ENCODE measurements at regions not wholly inside any gene's neighbourhood (a gene's known extent, or its start where the extent isn't known, plus 50 kb on each side); places are given as distances from the start of the nearest gene placed in this dataset.

GRCh38 chr6:153624528-153624927 is 414.5 kb upstream of the OPRM1 start:
- no peak for DNase-seq

GRCh38 chr6:153623496-153623895 is 415.5 kb upstream of the OPRM1 start:
- DNase-seq, result no peak

- no peak for DNase-seq
These were observed 417.5 kb upstream of the OPRM1 start for GRCh38 chr6:153621491-153621890.

GRCh38 chr6:153621070-153621469 is 418.0 kb upstream of the OPRM1 start:
- no peak for DNase-seq

GRCh38 chr6:153618371-153619322 is 420.4 kb upstream of the OPRM1 start:
- no peak for DNase-seq

- no peak for DNase-seq
These were observed 422.5 kb upstream of the OPRM1 start for GRCh38 chr6:153616506-153616905.

- DNase-seq, result no peak
These were observed 425.2 kb upstream of the OPRM1 start for GRCh38 chr6:153613719-153614455.

GRCh38 chr6:153602401-153602800 is 436.6 kb upstream of the OPRM1 start:
- DNase-seq, result no peak

GRCh38 chr6:153599901-153600300 is 439.1 kb upstream of the OPRM1 start:
- DNase-seq, result no peak

- DNase-seq, result peak; percentile 22
These were observed 443.1 kb upstream of the OPRM1 start for GRCh38 chr6:153595903-153596302.

- no peak for DNase-seq
These were observed 444.2 kb upstream of the OPRM1 start for GRCh38 chr6:153594871-153595270.

- DNase-seq, result no peak
These were observed 447.9 kb upstream of the OPRM1 start for GRCh38 chr6:153591159-153591558.

GRCh38 chr6:153590411-153590810 is 448.6 kb upstream of the OPRM1 start:
- no peak for DNase-seq

GRCh38 chr6:153588330-153588729 is 450.7 kb upstream of the OPRM1 start:
- DNase-seq, result no peak

- no peak for DNase-seq
These were observed 452.6 kb upstream of the RGS17 start for GRCh38 chr6:153583685-153584084.

- no peak for DNase-seq
These were observed 449.7 kb upstream of the RGS17 start for GRCh38 chr6:153580776-153581175.

GRCh38 chr6:153575528-153575927 is 444.4 kb upstream of the RGS17 start:
- DNase-seq, result no peak

GRCh38 chr6:153574231-153574630 is 443.1 kb upstream of the RGS17 start:
- no peak for DNase-seq

GRCh38 chr6:153572371-153572770 is 441.3 kb upstream of the RGS17 start:
- DNase-seq, result no peak

GRCh38 chr6:153568628-153569027 is 437.5 kb upstream of the RGS17 start:
- DNase-seq, result peak; percentile 79

GRCh38 chr6:153564803-153565202 is 433.7 kb upstream of the RGS17 start:
- DNase-seq, result no peak

- no peak for DNase-seq
These were observed 431.9 kb upstream of the RGS17 start for GRCh38 chr6:153563001-153563400.

GRCh38 chr6:153553627-153554026 is 422.5 kb upstream of the RGS17 start:
- DNase-seq, result no peak

- no peak for DNase-seq
These were observed 408.5 kb upstream of the RGS17 start for GRCh38 chr6:153539602-153540001.

Measured in fibroblast of skin of scalp (primary cell).